HG03378 (cell line): ENCODE measurements at regions not wholly inside any gene's neighbourhood (a gene's known extent, or its start where the extent isn't known, plus 50 kb on each side); places are given as distances from the start of the nearest gene placed in this dataset.

Source experiments
- ATAC-seq: cut with Tn5 transposase; IDR thresholded peaks from one replicate; pipeline ENCODE4 v1.9.1; 2021; ENCODE audit warnings: mild to moderate bottlenecking, moderate library complexity; ENCODE audit not compliant: unreplicated experiment

GRCh38 chr20:1720845-1721475 is 63.4 kb upstream of the SIRPG start:
- ATAC-seq = no peak

GRCh38 chr20:1720226-1720625 is 62.6 kb upstream of the SIRPG start:
- ATAC-seq = no peak

- ATAC-seq = no peak
Measured at GRCh38 chr20:1718604-1719384, 61.2 kb upstream of the SIRPG start.

GRCh38 chr20:1712634-1713624 is 55.4 kb upstream of the SIRPG start:
- no peak for ATAC-seq

- ATAC-seq = no peak
Measured at GRCh38 chr20:1711826-1712601, 54.4 kb upstream of the SIRPG start.

- no peak for ATAC-seq
Measured at GRCh38 chr20:1711266-1711665, 53.7 kb upstream of the SIRPG start.

- no peak for ATAC-seq
Measured at GRCh38 chr20:1710484-1710883, 52.9 kb upstream of the SIRPG start.

GRCh38 chr20:1707588-1708449 is 50.2 kb upstream of the SIRPG start:
- ATAC-seq = no peak
